ENCODE measurements at regions not wholly inside any gene's neighbourhood (a gene's known extent, or its start where the extent isn't known, plus 50 kb on each side); places are given as distances from the start of the nearest gene placed in this dataset.

- dilution Hi-C loops (cut with HindIII; ENCODE audit: low sequenced_read_pairs, unreplicated experiment) (no loop called here), intact Hi-C loops (cut with micrococcal nuclease) (no loop called here), in situ Hi-C loops (cut with MboI; ENCODE audit: low sequenced_read_pairs) (no loop called here)
- no peak overlapping the region for H3K56ac ChIP-seq (ENCODE audit: extremely low read depth, insufficient read depth, low read length)
- WGBS, 2 experiments (ENCODE audit: extremely low coverage in 2 of 2, insufficient read length in 1 of 2), result 20% methylated on average over 1 of the region's 5 CpGs; no CpG with 5 or more reads in 1 of the 2 experiments
- 0 out of 2 replicates have a peak, but pooled peaks cover 4% of the 10 kb centered on the region for H3K9me1 ChIP-seq (ENCODE audit: insufficient read depth, low read length)
- DNase-seq (no peak), ATAC-seq (ENCODE audit: low read depth) (no peak)
- H3K27ac ChIP-seq (ENCODE audit: insufficient read depth, low read length), result no peak overlapping the region
- no peak overlapping the region for H2BK120ac ChIP-seq (ENCODE audit: low read depth, low read length)
- H3K23ac ChIP-seq (ENCODE audit: low read depth, low read length), result 0 out of 2 replicates have a peak overlapping the region, but pooled peaks have one; percentile 35
- no peak overlapping the region for H3K4me2 ChIP-seq (ENCODE audit: low read depth, low read length)
- 0 out of 2 replicates have a peak overlapping the region, but pooled peaks have one; percentile 8 for H2AK5ac ChIP-seq (ENCODE audit: low read depth, low read length)
- H2AK9ac ChIP-seq (replicated peaks; ENCODE audit: low read depth, low read length, poor library complexity), result no peak overlapping the region
- no peaks in the 10 kb centered on the region for H3K79me1 ChIP-seq (ENCODE audit: low read depth in 1 of 2, low read length in 2 of 2)
- H3K9me3 ChIP-seq (ENCODE audit: control insufficient read depth, insufficient read depth, low read length), result no peaks in the 10 kb centered on the region
- no peak for TF ChIP-seq CHD1 (IDR thresholded peaks at IDR 0.05; ENCODE audit: low read depth, low read length)
- TF ChIP-seq MAZ (IDR thresholded peaks at IDR 0.05; ENCODE audit: borderline replicate concordance, low read depth, low read length), result no peak
- no peak for TF ChIP-seq RAD21 (IDR thresholded peaks at IDR 0.05; ENCODE audit: low read length)
- TF ChIP-seq SMC3 (IDR thresholded peaks at IDR 0.05; ENCODE audit: low read depth, low read length), result no peak
- no peak for TF ChIP-seq BHLHE40 (IDR thresholded peaks at IDR 0.05; ENCODE audit: low read depth, low read length)
- no peak for TF ChIP-seq MAFK (IDR thresholded peaks at IDR 0.05; ENCODE audit: low read depth, low read length)
- TF ChIP-seq, protein P1, sequence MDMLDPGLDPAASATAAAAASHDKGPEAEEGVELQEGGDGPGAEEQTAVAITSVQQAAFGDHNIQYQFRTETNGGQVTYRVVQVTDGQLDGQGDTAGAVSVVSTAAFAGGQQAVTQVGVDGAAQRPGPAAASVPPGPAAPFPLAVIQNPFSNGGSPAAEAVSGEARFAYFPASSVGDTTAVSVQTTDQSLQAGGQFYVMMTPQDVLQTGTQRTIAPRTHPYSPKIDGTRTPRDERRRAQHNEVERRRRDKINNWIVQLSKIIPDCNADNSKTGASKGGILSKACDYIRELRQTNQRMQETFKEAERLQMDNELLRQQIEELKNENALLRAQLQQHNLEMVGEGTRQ (IDR thresholded peaks at IDR 0.05; ENCODE audit: low read depth, low read length), result no peak
- no peak overlapping the region for H3K9ac ChIP-seq (ENCODE audit: low read depth, low read length)
- CTCF ChIA-PET, result interaction anchor here (0.6 kb wide), 1 partner anchor 87 kb away, joined by 4 read pairs; no protein-coding TSS in a partner anchor
- H2BK15ac ChIP-seq (ENCODE audit: low read depth, low read length), result no peak overlapping the region
- H3K14ac ChIP-seq (replicated peaks; ENCODE audit: low read depth, low read length), result no peak overlapping the region
- POLR2A ChIA-PET (ENCODE audit: unreplicated experiment), result no interaction called here
- H3K36me3 ChIP-seq (ENCODE audit: control insufficient read depth, insufficient read depth, low read length), result no peaks in the 10 kb centered on the region
- H2BK20ac ChIP-seq (ENCODE audit: low read depth, low read length), result no peak overlapping the region
- H4K91ac ChIP-seq (ENCODE audit: insufficient read depth, low read depth, low read length), result no peak overlapping the region; the same call in 1 of the 2 replicates
- no peak overlapping the region for H3K4me3 ChIP-seq (ENCODE audit: insufficient read depth, low read depth, low read length)
- no peak overlapping the region for H3K18ac ChIP-seq (ENCODE audit: low read depth, low read length)
- 0 out of 4 replicates have a peak overlapping the region, but pooled peaks of 1 of the 2 experiments have one; percentile 5 for H4K8ac ChIP-seq (ENCODE audit: low read depth in 2 of 2, low read length in 2 of 2)
- peak overlapping the region; percentile 82 for H2AFZ ChIP-seq (replicated peaks; ENCODE audit: low read length, poor library complexity)
- no peaks in the 10 kb centered on the region for H3K27me3 ChIP-seq (ENCODE audit: control insufficient read depth, insufficient read depth, low read length)
- no peak overlapping the region for H2BK5ac ChIP-seq (ENCODE audit: low read depth, low read length, poor library complexity, severe bottlenecking)
- H3K4me1 ChIP-seq (ENCODE audit: control insufficient read depth, insufficient read depth, low read length), result 0 out of 2 replicates have a peak, but pooled peaks cover 2% of the 10 kb centered on the region
- no peak overlapping the region for H4K5ac ChIP-seq (ENCODE audit: low read depth, low read length)
- BruUV-seq (replicated peaks), result no TSS peak
- 0 out of 2 replicates have a peak overlapping the region, but pooled peaks have one; percentile 5 for H3K4ac ChIP-seq (ENCODE audit: low read depth, low read length)
- no peaks in the 10 kb centered on the region for H4K20me1 ChIP-seq (ENCODE audit: insufficient read depth, low read length)
Observed at GRCh38 chr9:88680041-88680440, 145.1 kb downstream of the NXNL2 start.

All from IMR-90 (cell line).